Upper lobe of left lung (tissue), 4 donors: ENCODE measurements at regions not wholly inside any gene's neighbourhood (a gene's known extent, or its start where the extent isn't known, plus 50 kb on each side); places are given as distances from the start of the nearest gene placed in this dataset.

Experiments used
- EP300 ChIP-seq, 4 donors: sonication (generic); formaldehyde crosslinking; IDR thresholded peaks; one replicate each; pipeline ENCODE4 v1.5.1; 2017; ENCODE audit warnings: antibody characterized with exemption in 4 of 4, control low read depth in 2 of 4
- POLR2A ChIP-seq, 4 donors: fragments of 450-650 bp; IDR thresholded peaks; one replicate each; pipeline ENCODE4 v1.5.1; 2016 to 2017; ENCODE audit warnings: antibody characterized with exemption in 4 of 4, mild to moderate bottlenecking in 2 of 4
- POLR2AphosphoS5 ChIP-seq, 2 donors: sonication (generic); formaldehyde crosslinking; IDR thresholded peaks; one replicate each; pipeline ENCODE4 v1.5.1; 2017; ENCODE audit warnings: antibody characterized with exemption in 2 of 2
- TF ChIP-seq, protein P1 (sequence below), 6 experiments: fragments of 450-650 bp in 4 of 6; fragments of 200-600 bp in 2 of 6; sonication (generic) in 2 of 6; IDR thresholded peaks; one replicate each; pipeline ENCODE4 v1.5.1; 2016 to 2019; ENCODE audit warnings: antibody characterized with exemption in 6 of 6

DNA sequence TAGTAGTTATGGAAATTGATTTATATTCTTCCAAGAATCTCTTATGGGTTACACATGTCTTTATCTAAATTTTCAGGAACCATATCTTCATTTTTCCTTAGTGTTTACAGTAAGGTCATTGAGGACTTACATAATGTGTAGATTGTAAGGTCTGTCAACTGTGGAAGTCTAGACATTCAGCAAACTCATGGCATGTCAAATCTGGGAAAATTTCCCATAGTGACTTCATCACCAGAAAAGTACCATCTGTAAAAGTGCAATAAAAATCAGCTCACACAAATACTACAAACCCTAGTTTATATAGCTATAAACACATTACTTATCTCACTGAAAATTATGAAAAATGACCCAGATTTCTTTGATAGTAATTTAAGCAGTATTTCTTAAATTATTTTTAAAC lies 419.4 kb downstream of the MTRR start:
- TF ChIP-seq, protein P1, sequence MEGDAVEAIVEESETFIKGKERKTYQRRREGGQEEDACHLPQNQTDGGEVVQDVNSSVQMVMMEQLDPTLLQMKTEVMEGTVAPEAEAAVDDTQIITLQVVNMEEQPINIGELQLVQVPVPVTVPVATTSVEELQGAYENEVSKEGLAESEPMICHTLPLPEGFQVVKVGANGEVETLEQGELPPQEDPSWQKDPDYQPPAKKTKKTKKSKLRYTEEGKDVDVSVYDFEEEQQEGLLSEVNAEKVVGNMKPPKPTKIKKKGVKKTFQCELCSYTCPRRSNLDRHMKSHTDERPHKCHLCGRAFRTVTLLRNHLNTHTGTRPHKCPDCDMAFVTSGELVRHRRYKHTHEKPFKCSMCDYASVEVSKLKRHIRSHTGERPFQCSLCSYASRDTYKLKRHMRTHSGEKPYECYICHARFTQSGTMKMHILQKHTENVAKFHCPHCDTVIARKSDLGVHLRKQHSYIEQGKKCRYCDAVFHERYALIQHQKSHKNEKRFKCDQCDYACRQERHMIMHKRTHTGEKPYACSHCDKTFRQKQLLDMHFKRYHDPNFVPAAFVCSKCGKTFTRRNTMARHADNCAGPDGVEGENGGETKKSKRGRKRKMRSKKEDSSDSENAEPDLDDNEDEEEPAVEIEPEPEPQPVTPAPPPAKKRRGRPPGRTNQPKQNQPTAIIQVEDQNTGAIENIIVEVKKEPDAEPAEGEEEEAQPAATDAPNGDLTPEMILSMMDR (IDR thresholded peaks at IDR 0.05): no peak
- TF ChIP-seq POLR2A (IDR thresholded peaks at IDR 0.05) (no peak), POLR2AphosphoS5 (IDR thresholded peaks at IDR 0.05) (no peak), EP300 (IDR thresholded peaks at IDR 0.05) (no peak)
